ENCODE measurements at regions not wholly inside any gene's neighbourhood (a gene's known extent, or its start where the extent isn't known, plus 50 kb on each side); places are given as distances from the start of the nearest gene placed in this dataset.

DNA sequence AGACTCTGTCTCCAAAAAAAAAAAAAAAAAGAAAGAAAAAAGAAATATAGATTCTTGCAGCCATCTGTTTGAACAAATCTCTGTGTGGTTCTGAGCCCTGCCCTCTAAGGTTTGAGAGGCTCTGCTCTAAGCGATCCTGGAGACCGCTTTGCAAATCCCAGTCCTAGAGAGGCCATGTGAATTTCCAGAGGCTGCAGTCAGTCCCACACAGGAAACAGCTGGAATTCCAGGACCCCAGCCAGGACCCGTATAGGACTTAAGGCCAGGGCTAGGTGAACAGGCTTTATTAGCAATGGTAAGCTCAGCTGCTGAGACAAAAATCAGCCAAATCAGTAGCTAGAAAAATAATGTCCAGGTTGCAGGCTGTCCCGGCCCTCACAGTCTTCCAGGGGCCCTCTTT lies 154.8 kb downstream of the RPS24 start:
- DNase-seq, result no peak

DNA sequence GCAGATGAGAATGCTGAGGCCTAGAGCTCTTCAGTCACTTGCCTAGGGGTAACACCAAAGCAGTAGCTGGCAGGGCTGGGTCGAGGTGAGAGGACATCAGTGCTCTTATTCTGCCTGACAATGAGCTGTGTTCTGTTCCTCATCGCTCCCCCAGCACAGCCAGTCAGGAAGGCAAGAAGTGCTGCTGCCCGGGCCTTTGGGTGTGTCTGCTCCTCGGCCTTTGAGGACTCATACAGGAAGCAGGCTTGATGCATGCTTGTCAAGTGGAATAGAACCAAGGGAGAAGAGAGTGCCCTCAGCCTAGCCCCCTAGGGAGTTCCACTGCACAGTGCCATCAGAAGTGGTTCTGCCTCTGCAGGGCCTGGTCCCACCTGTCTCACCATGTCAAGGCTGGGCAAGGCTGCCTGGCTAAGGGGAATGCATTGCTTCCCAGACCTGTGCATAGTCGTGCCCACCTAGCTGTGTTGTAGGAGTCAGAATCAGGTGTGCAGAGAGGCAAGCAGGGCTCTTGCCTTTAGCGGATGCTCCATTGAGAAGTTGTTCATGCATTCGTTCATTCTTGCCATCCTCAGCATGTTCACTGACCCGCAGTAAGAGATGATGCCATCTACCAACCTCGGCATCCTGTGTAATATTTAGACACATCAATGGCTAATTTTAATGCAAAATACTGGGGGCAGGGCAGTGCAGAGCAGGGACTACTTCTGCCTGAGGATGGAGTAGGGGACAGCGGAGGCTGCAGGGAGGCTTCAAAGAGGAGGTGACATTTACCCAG lies 156.6 kb downstream of the RPS24 start:
- no peak for DNase-seq

DNA sequence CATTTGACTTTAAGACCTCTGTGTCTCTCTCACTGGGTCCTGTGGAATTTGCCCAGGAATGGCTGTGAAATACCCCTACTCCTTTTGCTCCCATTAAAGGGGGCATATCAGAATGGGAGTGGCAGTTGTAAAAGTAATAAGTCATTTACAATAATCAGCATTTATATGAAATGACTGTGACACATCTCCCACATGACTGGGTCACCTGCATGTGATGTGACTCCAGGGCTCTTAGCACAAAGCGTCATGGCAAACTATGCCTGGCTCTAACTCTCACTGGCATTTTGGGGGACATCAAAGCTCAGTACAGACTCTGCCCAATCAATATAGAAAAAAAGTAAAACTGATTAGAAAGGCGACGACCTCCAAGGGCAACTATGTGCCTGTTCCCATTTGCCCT lies 157.6 kb downstream of the RPS24 start:
- DNase-seq, result no peak

DNA sequence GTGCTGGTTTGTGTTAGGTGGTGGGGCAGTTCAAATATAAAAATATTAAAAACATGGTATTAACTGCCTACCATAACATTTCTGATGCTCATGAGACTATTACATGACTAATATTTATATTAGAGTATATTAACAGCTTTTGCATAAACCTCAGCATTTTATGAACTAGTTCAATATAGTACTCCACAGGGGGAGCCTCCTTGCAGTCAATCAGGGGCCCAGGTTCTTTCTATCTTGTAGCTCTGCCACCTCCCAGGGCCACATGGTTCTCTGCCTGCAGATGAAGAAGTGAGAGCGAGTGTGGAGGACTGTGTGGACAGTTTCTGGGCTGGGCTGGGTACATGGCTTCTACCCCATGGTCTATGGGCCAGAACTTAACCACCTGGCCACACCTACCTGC lies 159.5 kb downstream of the RPS24 start:
- no peak for DNase-seq

DNA sequence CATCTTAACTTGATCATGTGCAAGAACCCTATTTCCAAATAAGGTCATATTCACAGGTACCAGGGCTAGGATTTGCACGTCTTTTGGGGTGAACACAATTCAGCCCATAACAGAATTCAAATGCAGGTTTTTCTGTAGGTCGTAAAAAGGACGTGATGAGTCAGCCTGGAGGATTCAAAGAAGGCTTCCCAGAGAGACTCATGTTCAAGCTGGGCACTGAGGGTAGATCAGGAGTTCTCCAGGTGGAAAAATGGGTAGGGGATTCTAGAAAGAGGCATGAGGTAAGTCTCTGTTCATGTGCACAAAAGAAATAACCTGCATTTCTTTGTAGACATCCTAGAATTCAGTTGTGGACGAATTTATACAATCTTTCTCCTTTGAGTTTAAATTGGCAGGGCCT lies 160.4 kb downstream of the RPS24 start:
- no peak for DNase-seq

DNA sequence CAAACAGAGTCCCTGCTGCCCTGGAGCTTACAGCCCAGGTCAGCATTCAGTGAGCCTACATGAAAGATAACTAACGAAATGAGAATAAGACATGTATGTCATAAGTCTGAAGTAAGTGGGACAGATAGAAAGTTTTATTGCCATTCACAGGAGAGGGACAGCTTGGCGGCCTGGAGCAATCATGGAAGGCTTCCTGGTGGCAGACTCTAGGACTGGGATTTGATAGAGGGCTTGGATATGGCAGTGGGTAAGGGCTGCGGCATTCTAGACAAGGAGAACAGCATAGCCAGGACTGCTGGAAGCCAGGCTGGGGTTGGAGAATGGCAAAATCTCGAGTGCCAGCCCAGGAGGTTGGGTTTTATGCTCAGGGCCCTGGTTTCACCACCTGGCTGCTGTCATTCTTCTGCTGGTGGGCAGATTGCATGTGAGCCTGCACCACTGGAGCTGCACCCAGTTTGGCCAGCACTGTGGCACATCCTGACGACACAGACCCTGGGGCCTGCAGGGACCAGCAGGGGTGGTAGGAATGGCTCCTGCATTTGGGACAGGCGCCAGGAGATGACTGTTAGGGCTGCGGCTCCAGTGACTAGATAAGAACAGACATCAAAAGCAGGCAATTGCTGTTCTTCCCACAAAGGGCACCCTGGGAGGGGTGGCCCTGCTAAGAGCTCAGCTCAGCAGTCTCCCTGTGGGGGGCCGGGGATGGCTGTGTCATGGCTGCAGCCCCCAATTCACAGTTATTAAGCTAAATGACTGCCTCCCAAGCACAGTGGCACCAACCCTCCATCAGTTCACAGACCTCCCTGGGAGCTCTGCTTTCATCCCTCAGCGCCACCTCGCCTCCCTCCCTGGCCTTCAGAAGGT lies 161.1 kb downstream of the RPS24 start:
- DNase-seq, result no peak

DNA sequence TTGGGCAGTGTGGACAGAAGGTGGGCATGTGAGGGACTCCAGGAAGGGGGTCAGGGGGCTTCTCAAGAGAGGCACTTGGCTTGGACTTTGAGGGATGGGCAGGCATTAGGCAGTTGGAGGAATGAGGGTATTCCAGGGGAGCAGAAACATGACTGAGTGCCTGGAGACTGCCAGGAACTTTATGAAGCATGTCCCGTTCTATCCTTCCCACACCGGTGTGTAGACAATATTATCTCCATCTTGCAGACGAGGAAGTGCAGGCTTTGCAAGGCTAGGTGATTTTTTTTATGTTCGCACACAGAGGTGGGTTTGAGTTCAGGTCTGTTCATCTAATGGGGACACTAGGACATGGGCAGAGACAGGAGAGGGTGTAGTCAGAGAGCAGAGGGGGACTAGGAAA lies 162.7 kb downstream of the RPS24 start:
- no peak for DNase-seq

DNA sequence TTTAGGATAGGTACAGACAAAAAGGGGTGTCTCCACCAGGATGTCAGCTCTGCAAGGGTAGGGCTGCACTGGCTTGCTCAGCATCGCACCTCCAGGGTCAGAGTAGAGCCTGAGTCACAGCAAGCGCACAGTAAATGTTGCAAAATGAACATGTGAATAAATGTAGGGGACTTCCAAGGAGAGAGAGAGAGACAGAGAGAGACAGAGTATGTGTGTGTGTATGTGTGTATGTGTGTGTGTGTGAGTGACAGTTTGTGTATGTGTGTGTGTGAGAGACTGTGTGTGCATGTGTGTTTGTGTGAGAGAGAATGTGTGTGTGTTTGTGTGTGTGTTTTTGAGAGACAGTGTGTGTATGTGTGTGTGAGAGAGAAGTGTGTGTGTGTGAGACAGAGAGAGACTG lies 163.3 kb downstream of the RPS24 start:
- DNase-seq, result no peak

DNA sequence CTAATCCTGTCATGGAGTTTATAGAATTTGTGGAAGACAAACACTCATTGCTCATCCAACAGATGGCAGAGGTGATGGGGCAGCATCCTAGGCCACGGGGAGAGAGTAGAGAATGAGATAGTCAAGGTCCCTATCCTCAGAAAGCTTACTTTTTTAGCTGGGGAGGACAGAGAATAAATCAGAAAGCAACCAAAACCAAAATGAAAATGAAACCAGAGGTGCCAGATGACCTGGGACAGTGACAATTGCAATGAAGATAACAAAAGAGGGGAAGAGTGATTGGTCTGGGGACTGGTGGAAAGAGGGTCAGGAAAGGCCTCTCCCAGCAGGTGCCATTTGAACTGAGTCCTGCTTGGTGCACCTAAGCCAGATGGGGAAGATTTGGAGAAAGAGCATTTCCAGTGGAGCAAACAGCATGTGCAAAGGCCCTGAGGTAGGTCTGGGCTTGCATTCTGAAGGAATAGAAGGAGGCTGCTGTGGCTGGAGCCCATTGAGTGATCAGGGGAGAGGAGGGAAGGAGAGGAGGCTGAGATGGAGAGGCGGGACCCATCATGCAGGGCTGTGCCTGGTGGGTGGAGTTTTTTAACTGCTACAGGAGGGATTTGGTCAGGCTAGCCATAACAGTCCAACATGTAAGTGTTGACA lies 164.1 kb downstream of the RPS24 start:
- no peak for DNase-seq

DNA sequence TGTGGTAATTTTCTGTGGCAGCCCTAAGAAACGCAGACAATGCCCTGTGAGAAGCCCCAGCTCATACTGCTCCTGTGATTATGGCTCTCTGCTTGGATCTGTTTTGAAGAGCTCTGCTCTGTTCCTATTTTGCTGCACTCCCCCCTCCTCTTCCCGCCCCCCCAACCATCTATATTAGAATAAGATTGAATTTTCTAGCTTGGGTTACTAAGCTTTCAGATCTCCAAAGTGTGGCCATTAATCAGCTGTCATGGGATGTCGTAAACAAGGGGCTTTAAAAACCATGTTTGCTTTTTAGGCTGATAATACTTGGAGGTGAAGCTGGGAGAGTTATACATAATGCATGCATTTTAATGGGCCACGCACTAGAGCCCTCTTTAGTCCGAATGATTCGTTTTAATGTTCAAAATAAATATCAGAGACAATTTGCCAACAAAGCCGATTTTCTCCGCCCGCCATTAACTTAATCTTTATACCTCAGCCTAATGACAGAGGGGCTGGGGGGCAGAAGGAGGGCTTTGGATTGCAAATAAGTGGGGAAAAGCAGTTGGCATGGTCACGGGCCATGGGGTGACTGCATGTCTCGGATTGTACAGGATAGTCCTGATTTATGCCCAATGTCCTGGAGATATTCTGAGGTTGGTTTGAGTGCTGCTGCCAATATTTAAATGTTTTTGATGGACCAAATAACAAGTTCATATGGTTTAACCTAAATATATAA lies 165.5 kb downstream of the RPS24 start:
- no peak for DNase-seq

DNA sequence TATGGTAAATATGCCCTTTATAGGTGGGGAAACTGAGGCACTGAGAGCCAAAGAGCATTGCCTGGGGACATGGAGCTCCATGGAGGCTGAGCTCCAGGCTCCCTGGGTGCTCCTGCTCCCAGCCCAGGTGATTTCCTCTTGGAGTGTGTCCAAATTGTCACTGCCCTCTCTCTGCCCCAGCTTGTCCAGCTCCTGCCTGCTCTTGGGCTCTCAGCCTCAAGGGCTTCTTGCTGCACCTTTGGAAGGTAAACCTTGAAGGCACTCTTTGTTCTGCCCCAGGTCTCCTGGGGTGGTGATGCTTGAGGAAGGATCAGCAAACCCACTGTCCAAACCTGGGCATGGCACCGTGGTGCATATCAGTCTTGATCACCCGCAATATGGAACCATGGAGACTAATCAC lies 166.1 kb downstream of the RPS24 start:
- no peak for DNase-seq

DNA sequence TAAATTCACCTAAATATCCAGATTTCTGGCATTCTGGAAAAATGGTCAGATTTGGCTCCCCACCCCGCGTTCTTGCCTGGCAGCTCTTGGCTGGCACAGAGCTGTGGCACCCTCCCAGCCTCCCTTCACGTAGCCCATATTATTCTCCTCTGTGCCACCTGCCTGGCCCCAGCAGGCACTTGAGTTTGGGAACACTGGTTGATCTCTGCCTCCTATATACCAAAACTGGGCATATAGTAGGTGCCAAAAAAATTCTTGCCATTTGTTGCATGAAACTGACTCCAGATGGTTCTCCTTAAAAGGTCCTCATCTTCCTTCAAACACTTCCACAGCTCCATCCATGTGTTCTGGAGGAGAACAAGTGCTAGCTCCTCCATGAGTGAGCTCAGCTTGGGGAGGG lies 167.0 kb downstream of the RPS24 start:
- no peak for DNase-seq

DNA sequence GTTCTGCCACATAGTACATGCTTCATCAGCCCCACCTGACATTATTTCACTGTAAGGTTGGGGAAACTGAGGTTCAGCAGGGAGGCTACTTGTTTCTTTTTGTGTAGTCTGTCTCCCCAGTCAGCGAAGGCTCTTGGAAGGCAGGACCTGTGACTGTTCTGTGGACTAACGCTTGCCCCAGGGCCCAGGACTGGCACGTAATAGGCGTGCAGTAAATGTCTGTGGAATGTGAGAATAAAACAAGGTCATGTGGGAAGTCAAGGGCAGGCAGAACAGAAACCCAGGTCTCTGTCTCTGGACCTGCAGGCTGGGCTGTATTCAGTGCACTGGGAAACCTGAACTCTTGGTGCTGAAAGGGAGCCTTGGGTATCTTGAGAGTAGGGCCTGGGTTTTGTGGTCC lies 168.7 kb downstream of the RPS24 start:
- no peak for DNase-seq

DNA sequence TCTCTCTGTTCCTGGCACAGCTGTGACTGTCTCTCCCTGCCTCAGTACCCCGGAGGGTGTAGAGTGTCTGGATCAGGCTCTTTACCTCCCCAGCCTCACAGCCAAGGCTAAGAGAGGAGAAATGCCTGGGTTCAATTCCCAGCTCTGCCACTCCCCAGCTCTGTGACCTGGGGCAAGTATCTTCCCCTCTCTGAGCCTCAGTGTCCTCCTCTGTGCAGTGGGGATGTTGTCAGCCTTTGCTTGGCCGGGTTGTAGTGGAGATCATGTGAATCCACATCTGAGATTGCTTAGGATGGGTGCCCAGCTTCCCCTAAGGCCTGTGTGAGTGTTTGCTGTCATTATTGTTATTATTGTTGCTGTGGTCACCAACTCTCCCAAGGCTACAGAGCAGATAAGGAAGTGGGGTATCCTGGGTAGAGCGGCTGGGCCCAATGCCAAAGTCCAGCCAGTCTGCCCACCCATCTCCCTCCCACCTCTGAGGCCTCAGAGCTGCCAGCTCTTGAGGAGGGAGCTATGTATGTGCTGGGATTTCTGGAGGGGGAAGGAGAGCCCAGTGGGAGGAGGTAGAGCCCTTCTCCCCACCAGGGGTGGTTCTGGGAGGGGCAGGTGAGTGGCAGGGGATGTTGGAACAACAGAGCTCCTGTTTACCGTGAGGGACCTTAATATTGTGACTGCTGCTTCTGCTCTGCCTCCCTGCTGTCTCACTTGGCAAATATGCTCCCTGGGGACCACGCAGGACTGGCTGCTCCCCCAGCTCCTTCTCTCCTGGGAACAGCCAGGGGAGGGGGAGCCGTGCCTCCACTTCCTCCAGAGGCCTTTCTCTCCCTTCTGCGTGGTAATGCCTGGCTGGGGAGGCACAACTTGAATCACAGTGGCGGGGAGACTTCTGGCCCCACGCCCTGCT lies 170.5 kb downstream of the RPS24 start:
- DNase-seq, result no peak

DNA sequence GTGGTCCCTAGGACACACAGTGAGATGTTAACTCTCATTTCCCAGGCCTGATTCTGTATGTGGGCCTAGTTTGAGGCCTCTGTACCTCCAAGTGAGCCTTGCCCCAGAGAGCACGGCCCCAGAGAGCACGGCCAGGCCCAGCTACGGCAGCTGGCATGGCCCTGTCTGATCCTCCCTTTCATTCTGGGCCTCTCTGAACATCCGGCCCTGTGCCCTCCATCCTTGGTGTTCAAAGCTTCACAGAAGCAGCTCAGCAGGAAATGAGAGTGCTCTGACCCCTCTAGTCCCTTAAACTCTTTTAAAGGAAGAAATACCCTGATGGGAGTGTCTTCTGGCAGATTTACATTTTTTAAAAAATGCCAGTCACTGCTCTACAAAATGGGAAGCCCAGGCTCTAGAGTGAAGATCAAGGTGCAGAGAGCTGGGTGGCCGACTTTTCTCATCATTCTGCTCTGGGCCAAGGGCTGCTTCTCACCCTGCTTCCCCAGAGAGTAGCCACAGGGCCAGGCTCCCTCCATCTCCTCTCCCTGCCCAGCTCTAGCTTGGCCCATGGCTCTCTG lies 171.9 kb downstream of the RPS24 start:
- DNase-seq, result no peak

DNA sequence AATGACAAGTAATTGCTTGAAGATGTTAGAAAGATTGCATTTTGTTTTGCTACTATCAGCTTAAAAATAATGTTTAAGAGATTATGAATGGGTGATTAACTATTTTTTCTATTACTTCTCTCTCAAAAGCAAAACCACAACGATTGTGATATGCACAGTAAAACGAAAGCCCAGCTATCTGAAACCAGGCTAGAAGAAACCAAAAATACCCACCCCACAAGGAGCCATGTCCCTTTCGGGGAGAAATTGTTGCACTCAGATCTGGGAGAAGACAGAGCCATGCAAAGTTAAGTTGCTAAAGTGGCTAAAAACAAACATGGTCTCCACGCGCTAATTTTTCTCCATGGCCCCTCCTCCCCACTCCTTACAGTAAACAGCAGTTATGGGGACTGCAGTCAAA lies 173.6 kb downstream of the RPS24 start:
- DNase-seq, result no peak

DNA sequence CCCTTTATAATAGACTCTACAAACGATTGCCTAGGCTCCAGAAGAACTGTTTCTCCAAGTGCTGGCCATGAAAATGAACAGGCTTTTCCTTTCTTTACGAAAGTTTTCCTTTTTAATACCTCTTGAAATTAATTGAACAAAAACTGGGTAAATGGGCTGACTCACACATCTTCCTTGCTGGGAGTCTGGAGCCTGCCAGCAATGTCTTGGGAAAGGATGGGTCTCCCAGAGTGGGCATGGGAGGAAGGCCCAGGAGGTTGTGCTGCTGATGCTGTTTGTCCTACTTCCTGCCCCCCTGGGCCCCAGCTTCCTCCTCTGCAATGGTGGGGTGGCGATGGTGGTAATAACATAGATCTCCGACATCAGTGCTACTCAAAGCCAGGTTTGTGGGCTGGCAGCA lies 174.1 kb downstream of the RPS24 start:
- no peak for DNase-seq

DNA sequence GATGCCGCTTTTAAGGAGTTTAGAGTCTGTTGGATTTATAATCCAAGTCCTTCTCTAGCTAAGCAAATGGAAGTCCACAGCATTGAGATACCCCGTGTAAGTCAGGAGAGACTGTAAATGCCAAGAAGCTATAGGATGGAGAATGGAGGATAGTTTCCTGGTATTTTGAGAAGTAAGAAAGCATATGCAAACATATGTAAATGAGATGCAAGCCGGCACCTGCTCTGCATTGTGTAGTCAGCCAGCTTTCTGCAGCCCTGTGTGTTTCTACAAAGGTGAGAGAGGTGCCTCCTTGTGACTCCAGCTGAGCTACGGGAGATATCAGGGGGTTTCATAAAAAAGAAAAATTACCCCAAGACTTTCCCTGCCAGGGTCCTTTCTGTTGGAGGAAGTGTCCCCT lies 176.3 kb downstream of the RPS24 start:
- DNase-seq, result no peak

DNA sequence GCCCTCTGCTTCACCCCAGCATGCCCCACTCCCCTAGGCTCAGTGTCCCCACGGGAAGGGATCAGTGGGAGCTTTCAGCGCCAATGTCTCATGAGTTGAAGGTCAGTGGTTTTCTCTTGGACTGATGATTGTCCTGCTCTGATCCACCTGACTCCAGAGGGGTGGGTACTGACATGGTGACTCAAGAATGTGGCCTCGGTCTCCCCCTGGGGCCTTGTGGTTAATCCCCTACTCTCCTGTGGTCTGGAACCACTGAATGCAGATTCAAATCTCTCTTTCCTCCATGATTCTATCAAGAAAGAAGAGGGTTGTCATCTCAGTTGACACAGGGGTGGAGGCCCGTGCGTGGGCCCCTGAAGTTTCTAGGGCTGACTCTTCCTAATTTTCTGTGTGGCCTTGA lies 176.9 kb downstream of the RPS24 start:
- no peak for DNase-seq

DNA sequence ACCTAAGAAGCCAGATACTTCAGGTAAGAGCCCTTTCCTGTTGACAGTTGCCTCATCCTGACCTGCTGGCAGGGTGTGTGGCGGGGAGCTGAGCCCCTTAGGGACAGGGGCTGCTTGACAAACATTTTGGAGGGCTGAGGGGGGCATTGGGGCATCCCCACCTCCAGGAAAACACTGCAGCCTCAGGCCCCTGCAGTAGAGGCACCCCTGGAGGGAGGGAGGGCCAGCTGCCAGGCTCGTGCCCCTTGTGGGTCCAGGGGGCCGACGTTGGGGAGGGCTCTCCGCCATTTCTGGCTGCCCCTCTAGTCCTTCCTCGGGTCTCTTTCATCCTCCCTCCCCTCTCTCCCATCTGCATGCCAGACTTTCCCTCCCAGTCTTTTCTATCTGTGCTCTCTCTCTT lies 177.3 kb downstream of the RPS24 start:
- no peak for DNase-seq

DNA sequence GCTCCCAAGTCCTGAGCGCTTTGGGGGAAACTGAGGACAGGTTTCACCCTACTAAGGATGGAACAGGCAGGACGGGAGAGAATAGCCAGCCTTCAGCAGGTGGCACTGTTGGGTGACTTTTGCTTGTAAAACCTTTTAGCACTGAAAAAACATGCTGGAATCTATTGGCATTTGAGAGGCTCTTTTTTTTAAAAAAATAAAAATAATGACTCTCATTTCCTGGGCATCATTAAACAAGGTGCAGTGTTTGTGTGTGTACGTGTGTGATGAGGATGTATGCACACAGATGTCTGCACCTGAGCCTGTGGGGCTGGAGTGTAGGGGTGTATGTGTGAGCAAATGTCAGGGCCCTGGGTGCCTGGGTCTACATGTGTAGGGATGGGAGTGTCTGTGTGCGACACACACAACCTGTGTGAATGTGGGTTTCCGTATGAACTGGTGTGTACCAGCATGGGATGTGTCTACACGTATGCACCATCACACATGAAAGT lies 177.9 kb downstream of the RPS24 start:
- DNase-seq, result no peak

Measured in CD4-positive, alpha-beta T cell treated with Interferon gamma for 1 hour (primary cell).